GM21529 (cell line): ENCODE measurements at regions not wholly inside any gene's neighbourhood (a gene's known extent, or its start where the extent isn't known, plus 50 kb on each side); places are given as distances from the start of the nearest gene placed in this dataset.
"Not testable (repeated sequence)": the region's sequence is repeated elsewhere in the genome, so short reads cannot be mapped to it uniquely, and the experiment has no call there.

ENCODE experiments used
- ATAC-seq: cut with Tn5 transposase; IDR thresholded peaks from one replicate; pipeline ENCODE4 v1.9.1; 2021; ENCODE audit not compliant: unreplicated experiment

GRCh38 chr1:82799261-82799660 is 998.5 kb downstream of the ADGRL2 start:
- no peak for ATAC-seq

- peak; percentile 53 for ATAC-seq
Observed at GRCh38 chr1:82795508-82796149, 994.9 kb downstream of the ADGRL2 start.

- no peak for ATAC-seq
Observed at GRCh38 chr1:82792151-82792550, 991.4 kb downstream of the ADGRL2 start.

- ATAC-seq = no peak
Observed at GRCh38 chr1:82790556-82790955, 989.8 kb downstream of the ADGRL2 start.

- no peak for ATAC-seq
Observed at GRCh38 chr1:82788660-82789059, 987.9 kb downstream of the ADGRL2 start.

GRCh38 chr1:82788038-82788437 is 987.3 kb downstream of the ADGRL2 start:
- no peak for ATAC-seq

GRCh38 chr1:82786883-82787282 is 986.1 kb downstream of the ADGRL2 start:
- ATAC-seq = no peak

- ATAC-seq = no peak
Observed at GRCh38 chr1:82785268-82785790, 984.6 kb downstream of the ADGRL2 start.

- ATAC-seq = no peak
Observed at GRCh38 chr1:82783044-82783443, 982.3 kb downstream of the ADGRL2 start.

GRCh38 chr1:82782599-82782998 is 981.9 kb downstream of the ADGRL2 start:
- ATAC-seq = no peak

GRCh38 chr1:82778612-82779011 is 977.9 kb downstream of the ADGRL2 start:
- no peak for ATAC-seq

GRCh38 chr1:82777240-82777639 is 976.5 kb downstream of the ADGRL2 start:
- no peak for ATAC-seq

- not testable (repeated sequence) for ATAC-seq
Observed at GRCh38 chr1:82776730-82777129, 976.0 kb downstream of the ADGRL2 start.

- ATAC-seq = peak; percentile 48
Observed at GRCh38 chr1:82775406-82776000, 974.8 kb downstream of the ADGRL2 start.

GRCh38 chr1:82762829-82763532 is 962.2 kb downstream of the ADGRL2 start:
- ATAC-seq = peak; percentile 77

GRCh38 chr1:82759035-82759434 is 958.3 kb downstream of the ADGRL2 start:
- no peak for ATAC-seq

- ATAC-seq = no peak
Observed at GRCh38 chr1:82755671-82756070, 954.9 kb downstream of the ADGRL2 start.

GRCh38 chr1:82755191-82755590 is 954.5 kb downstream of the ADGRL2 start:
- no peak for ATAC-seq

GRCh38 chr1:82752046-82752445 is 951.3 kb downstream of the ADGRL2 start:
- ATAC-seq = no peak

- ATAC-seq = no peak
Observed at GRCh38 chr1:82733645-82734044, 932.9 kb downstream of the ADGRL2 start.

GRCh38 chr1:82731216-82731615 is 930.5 kb downstream of the ADGRL2 start:
- no peak for ATAC-seq

GRCh38 chr1:82728206-82728605 is 927.5 kb downstream of the ADGRL2 start:
- no peak for ATAC-seq
